GM13977 (cell line): ENCODE measurements at regions not wholly inside any gene's neighbourhood (a gene's known extent, or its start where the extent isn't known, plus 50 kb on each side); places are given as distances from the start of the nearest gene placed in this dataset.

ENCODE experiments used
- DNase-seq: peaks from one replicate; pipeline ENCODE4 v3.0.0; 2012; ENCODE audit warnings: low spot score
- in situ Hi-C: fragments of 300-500 bp; cut with MboI; formaldehyde crosslinking; loops from one replicate; pipeline ENCODE4 v1.12.0; 2022; ENCODE audit warnings: low sequenced_read_pairs, low pct_unique_long_range_greater_than_20kb, mixed read lengths, inconsistent platforms; ENCODE audit not compliant: unreplicated experiment
- TF ChIP-seq, protein P1 (sequence below): IDR thresholded peaks from 2 replicates; pipeline ENCODE4 v1.5.1; 2012; ENCODE audit warnings: mild to moderate bottlenecking, control low read depth; ENCODE audit not compliant: insufficient read depth; ENCODE audit errors: extremely low read depth, missing control alignments

DNA sequence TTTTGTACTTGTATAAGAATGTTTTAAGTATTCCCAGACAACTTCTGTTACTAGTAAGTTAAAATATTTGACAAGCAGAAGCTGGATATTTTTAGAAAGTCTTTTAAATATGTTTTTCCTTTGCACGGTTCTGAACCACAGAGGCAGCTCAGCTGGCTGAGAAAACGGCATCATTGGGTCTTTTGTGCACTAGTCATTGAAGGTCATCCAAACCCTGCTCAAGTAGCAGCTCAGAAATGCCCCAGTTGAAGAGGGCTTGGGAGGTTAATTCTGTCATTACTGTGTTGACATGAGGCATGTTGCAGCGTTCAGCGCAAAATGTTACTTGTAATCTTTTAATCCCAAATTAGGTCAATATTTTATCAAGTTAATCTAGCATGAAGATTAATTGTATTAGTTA lies 383.7 kb upstream of the FAM241A start:
- DNase-seq = no peak
- TF ChIP-seq, protein P1, sequence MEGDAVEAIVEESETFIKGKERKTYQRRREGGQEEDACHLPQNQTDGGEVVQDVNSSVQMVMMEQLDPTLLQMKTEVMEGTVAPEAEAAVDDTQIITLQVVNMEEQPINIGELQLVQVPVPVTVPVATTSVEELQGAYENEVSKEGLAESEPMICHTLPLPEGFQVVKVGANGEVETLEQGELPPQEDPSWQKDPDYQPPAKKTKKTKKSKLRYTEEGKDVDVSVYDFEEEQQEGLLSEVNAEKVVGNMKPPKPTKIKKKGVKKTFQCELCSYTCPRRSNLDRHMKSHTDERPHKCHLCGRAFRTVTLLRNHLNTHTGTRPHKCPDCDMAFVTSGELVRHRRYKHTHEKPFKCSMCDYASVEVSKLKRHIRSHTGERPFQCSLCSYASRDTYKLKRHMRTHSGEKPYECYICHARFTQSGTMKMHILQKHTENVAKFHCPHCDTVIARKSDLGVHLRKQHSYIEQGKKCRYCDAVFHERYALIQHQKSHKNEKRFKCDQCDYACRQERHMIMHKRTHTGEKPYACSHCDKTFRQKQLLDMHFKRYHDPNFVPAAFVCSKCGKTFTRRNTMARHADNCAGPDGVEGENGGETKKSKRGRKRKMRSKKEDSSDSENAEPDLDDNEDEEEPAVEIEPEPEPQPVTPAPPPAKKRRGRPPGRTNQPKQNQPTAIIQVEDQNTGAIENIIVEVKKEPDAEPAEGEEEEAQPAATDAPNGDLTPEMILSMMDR = no peak
- in situ Hi-C loops = no loop called here

DNA sequence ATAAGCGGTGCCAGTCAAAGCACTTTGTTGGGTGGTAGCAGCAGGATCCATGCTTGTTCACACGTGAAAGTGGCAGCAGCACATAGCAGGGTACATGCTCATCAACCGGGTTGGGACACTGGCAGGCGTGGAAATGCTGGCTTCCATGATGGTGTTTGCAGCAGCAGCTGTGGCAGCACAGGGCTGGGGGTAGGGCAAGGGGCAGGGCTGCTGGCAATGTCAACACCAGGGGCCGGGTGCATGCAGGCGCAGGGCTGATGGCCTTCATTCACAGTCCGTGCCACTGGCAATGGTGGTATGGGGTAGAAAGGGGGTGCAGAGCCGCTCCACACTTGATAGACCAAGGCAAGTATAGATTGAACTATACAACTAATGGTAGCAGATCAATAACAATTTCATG lies 374.7 kb upstream of the FAM241A start:
- DNase-seq = no peak
- in situ Hi-C loops = no loop called here
- TF ChIP-seq, protein P1 = no peak

DNA sequence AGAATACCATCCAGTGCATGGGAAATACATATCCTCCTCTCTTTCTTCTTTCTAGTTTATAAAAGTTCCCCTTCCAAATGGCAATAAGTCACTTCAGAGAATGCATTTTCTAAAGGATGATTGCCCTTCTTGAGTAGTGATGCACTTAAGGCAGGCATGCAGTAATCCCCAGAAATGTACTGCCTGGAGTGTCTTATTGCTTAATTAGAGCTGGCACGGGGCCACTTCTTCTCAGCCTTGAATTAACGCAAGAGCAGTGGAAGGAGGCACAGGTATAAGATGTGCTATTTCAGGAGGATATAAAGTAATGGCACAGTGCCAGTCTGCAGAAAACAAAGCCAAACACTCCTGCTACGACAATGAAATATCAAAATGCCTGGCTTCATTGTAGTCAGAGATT lies 371.4 kb upstream of the FAM241A start:
- TF ChIP-seq, protein P1 = no peak
- in situ Hi-C loops = no loop called here
- DNase-seq = no peak

DNA sequence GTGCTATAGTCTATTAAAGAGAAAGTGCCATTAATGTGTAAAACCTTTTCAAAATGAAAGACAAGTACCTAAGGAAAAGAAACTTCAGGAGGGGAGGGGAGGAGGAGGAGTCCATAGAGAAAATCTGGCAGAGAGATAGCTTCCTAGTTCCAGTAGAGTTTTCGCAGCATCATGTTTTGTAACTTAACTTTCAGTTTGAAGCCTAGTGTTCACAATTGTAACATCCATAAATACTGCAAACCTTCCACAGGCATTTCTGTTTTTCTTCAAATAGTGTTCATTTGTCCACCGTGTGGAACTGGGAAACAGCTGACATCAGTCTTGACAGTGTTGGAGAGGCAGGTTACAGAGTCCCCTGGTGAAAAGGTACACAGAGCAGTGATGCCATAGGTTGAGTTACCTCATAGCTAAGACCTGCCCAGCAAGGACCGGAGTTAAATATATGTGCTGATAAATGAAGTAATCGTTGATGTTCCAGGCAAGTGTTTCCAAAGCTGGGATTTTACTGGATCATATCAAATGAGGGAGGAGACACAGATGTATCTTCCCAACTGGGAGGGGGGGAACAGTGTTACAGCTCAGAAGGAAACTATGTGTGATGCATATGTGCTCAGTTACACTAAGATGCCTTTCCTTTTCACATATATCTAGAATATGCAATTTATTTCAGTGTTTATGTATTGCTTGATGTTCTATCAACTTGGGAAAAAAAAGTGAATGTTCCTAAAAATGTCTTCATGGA lies 369.5 kb upstream of the FAM241A start:
- DNase-seq = no peak
- in situ Hi-C loops = no loop called here
- TF ChIP-seq, protein P1 = no peak

DNA sequence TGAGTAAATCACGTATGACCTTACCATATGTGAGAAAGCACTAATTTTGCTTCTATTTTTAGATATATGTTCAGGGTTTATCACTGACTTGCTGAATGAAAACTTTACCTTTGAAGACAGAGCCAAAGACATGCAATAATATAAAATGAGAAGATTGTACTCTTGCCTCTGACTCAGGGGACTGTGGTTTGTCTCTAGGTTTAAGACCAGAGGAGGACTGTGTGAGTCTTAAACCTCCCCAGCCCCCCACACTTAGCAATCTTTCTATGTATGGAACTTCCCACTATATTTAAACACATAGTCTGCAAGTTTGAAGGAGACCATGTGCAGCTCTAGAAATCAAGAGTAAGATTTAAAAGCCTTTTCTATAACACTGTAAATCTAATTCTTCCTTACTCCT lies 368.7 kb upstream of the FAM241A start:
- in situ Hi-C loops = no loop called here
- DNase-seq = no peak
- TF ChIP-seq, protein P1 = no peak

DNA sequence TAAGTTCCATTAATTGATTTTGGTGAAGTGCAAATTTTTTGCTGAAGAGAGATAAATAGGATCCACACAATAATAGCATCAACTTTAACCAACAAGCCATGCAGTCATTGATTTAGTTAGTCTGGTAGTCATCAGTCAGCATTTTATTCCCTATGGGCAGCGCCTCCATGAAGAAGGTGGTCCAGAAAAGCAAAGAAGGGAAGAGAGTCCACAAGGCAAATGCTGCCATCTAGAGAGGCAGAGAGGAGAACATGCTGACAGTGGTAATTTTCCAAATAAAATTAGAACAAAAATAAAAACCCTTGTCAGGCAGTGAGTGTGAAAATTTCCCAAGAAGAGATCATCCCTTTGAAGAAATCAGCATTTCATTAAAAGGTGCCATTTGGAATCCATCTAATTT lies 366.7 kb upstream of the FAM241A start:
- in situ Hi-C loops = no loop called here
- no peak for DNase-seq
- TF ChIP-seq, protein P1 = no peak

DNA sequence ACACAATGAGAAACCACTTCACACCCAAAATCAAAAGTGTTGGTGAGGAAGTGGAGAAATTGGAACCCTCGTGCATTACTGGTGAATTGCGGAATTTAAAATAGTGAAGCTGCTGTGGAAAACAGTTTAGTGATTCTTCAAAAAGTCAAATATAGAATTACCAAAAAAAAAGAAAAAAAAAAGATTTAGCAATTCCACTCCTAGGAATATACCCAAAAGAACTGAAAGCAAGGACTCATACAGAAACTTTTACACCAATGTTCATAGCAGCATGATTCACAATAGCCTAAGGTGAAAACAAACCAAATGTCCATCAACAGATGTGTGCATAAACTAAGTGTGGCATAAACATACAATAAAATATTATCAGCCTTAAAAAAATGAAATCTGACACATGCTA lies 364.3 kb upstream of the FAM241A start:
- TF ChIP-seq, protein P1 = no peak
- in situ Hi-C loops = no loop called here
- no peak for DNase-seq
